ENCODE measurements at regions not wholly inside any gene's neighbourhood (a gene's known extent, or its start where the extent isn't known, plus 50 kb on each side); places are given as distances from the start of the nearest gene placed in this dataset.

DNA sequence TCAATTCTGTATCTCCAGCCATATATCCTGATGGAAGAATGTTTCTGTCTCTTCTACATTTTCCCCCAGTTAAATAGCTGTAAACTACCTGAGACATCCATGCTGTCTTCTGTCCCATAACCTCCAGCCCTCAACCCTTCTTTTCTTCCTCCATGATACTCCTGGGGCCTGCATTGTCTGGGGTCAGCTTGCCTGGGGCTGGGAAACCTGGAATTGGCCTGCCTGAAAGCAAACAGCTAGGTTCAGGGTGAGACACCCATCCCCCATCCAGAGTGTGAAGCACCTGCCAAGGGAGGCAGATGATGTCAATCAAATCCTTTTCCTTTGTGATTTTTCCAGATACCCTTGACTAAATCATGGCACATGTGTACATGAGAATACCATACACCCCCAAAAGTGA lies 313.7 kb upstream of the MGAT5 start:
- no TSS peak for BruUV-seq (replicated peaks)
- Histone ChIP-seq H2AFZ (ENCODE audit: low read depth, low read length, poor library complexity, severe bottlenecking) (no peak overlapping the region), H3K9me3 (ENCODE audit: control insufficient read depth in 1 of 2, insufficient read depth in 1 of 2, low read depth in 1 of 2, low read length in 2 of 2) (no peaks in the 10 kb centered on the region), H3K4me3 (replicated peaks in 1 of 2; ENCODE audit: low read depth in 1 of 2, low read length in 2 of 2) (no peak overlapping the region), H4K20me1 (ENCODE audit: insufficient read depth) (no peaks in the 10 kb centered on the region), H3K4me1 (ENCODE audit: control insufficient read depth in 1 of 2, insufficient read depth in 2 of 2, low read length in 2 of 2) (no peaks in the 10 kb centered on the region), H3K36me3 (ENCODE audit: control insufficient read depth in 1 of 2, insufficient read depth in 2 of 2, low read length in 2 of 2) (no peaks in the 10 kb centered on the region), H3K9me2 (ENCODE audit: insufficient read depth) (no peaks in the 10 kb centered on the region), H3K27ac (ENCODE audit: low read depth, low read length) (no peak overlapping the region), H3K79me2 (ENCODE audit: insufficient read depth, low read length) (no peaks in the 10 kb centered on the region), H3K4me2 (ENCODE audit: low read length) (no peak overlapping the region), H3K27me3 (ENCODE audit: insufficient read depth, low read length) (peaks cover 8% of the 10 kb centered on the region; the same call in 1 of the 2 replicates), H3K9ac (ENCODE audit: low read length) (no peak overlapping the region)
- POLR2A ChIA-PET: no interaction called here
- CTCF ChIA-PET: no interaction called here
- DNase-seq (ENCODE audit: low read depth, low spot score): no peak
- intact Hi-C loops (cut with micrococcal nuclease): no loop called here
- TF ChIP-seq, protein P1, sequence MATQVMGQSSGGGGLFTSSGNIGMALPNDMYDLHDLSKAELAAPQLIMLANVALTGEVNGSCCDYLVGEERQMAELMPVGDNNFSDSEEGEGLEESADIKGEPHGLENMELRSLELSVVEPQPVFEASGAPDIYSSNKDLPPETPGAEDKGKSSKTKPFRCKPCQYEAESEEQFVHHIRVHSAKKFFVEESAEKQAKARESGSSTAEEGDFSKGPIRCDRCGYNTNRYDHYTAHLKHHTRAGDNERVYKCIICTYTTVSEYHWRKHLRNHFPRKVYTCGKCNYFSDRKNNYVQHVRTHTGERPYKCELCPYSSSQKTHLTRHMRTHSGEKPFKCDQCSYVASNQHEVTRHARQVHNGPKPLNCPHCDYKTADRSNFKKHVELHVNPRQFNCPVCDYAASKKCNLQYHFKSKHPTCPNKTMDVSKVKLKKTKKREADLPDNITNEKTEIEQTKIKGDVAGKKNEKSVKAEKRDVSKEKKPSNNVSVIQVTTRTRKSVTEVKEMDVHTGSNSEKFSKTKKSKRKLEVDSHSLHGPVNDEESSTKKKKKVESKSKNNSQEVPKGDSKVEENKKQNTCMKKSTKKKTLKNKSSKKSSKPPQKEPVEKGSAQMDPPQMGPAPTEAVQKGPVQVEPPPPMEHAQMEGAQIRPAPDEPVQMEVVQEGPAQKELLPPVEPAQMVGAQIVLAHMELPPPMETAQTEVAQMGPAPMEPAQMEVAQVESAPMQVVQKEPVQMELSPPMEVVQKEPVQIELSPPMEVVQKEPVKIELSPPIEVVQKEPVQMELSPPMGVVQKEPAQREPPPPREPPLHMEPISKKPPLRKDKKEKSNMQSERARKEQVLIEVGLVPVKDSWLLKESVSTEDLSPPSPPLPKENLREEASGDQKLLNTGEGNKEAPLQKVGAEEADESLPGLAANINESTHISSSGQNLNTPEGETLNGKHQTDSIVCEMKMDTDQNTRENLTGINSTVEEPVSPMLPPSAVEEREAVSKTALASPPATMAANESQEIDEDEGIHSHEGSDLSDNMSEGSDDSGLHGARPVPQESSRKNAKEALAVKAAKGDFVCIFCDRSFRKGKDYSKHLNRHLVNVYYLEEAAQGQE (IDR thresholded peaks at IDR 0.05; ENCODE audit: low read depth): no peak
- TF ChIP-seq TCF7L2 (IDR thresholded peaks at IDR 0.05; ENCODE audit: borderline replicate concordance, extremely low read depth, insufficient read depth, insufficient read length) (no peak), CBX3 (IDR thresholded peaks at IDR 0.05; ENCODE audit: low read depth) (no peak), YY1 (IDR thresholded peaks at IDR 0.05; ENCODE audit: extremely low read depth, insufficient replicate concordance, low read depth, low read length) (no peak), RAD21 (IDR thresholded peaks at IDR 0.05; ENCODE audit: low read depth) (no peak), JUND (IDR thresholded peaks at IDR 0.05) (no peak), ELF1 (IDR thresholded peaks at IDR 0.05; ENCODE audit: borderline replicate concordance, low read depth) (no peak), SRF (IDR thresholded peaks at IDR 0.05; ENCODE audit: low read depth) (no peak), EGR1 (IDR thresholded peaks at IDR 0.05; ENCODE audit: low read depth) (no peak), SIN3A (IDR thresholded peaks at IDR 0.05; ENCODE audit: low read depth) (no peak), SP1 (IDR thresholded peaks at IDR 0.05; ENCODE audit: low read depth) (no peak), EZH2 (IDR thresholded peaks at IDR 0.05) (no peak), EZH2phosphoT487 (IDR thresholded peaks at IDR 0.05; ENCODE audit: borderline replicate concordance) (no peak), POLR2AphosphoS5 (IDR thresholded peaks at IDR 0.05; ENCODE audit: low read depth, low read length) (no peak)
- TF ChIP-seq, protein P2, sequence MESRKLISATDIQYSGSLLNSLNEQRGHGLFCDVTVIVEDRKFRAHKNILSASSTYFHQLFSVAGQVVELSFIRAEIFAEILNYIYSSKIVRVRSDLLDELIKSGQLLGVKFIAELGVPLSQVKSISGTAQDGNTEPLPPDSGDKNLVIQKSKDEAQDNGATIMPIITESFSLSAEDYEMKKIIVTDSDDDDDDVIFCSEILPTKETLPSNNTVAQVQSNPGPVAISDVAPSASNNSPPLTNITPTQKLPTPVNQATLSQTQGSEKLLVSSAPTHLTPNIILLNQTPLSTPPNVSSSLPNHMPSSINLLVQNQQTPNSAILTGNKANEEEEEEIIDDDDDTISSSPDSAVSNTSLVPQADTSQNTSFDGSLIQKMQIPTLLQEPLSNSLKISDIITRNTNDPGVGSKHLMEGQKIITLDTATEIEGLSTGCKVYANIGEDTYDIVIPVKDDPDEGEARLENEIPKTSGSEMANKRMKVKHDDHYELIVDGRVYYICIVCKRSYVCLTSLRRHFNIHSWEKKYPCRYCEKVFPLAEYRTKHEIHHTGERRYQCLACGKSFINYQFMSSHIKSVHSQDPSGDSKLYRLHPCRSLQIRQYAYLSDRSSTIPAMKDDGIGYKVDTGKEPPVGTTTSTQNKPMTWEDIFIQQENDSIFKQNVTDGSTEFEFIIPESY (IDR thresholded peaks at IDR 0.05; ENCODE audit: extremely low read depth, insufficient replicate concordance, low read length): no peak
- TF ChIP-seq, protein P3, sequence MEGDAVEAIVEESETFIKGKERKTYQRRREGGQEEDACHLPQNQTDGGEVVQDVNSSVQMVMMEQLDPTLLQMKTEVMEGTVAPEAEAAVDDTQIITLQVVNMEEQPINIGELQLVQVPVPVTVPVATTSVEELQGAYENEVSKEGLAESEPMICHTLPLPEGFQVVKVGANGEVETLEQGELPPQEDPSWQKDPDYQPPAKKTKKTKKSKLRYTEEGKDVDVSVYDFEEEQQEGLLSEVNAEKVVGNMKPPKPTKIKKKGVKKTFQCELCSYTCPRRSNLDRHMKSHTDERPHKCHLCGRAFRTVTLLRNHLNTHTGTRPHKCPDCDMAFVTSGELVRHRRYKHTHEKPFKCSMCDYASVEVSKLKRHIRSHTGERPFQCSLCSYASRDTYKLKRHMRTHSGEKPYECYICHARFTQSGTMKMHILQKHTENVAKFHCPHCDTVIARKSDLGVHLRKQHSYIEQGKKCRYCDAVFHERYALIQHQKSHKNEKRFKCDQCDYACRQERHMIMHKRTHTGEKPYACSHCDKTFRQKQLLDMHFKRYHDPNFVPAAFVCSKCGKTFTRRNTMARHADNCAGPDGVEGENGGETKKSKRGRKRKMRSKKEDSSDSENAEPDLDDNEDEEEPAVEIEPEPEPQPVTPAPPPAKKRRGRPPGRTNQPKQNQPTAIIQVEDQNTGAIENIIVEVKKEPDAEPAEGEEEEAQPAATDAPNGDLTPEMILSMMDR (IDR thresholded peaks at IDR 0.05 in 2 of 3, conservative IDR thresholded peaks at IDR 0.05 in 1 of 3; ENCODE audit: borderline replicate concordance in 1 of 3, insufficient read depth in 1 of 3, low read depth in 2 of 3, low read length in 2 of 3): no peak
- TF ChIP-seq, protein P4, sequence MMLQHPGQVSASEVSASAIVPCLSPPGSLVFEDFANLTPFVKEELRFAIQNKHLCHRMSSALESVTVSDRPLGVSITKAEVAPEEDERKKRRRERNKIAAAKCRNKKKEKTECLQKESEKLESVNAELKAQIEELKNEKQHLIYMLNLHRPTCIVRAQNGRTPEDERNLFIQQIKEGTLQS (IDR thresholded peaks at IDR 0.05): no peak
- TF ChIP-seq, protein P5, sequence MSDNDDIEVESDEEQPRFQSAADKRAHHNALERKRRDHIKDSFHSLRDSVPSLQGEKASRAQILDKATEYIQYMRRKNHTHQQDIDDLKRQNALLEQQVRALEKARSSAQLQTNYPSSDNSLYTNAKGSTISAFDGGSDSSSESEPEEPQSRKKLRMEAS (IDR thresholded peaks at IDR 0.05): no peak
- no peak for ATAC-seq
- RAD21 ChIA-PET (ENCODE audit: low non-redundant PET in 1 of 2, low total read pairs in 2 of 2, uncharacterized antibody in 2 of 2, unreplicated experiment in 2 of 2): no interaction called here
